HG02840 (cell line): ENCODE measurements at regions not wholly inside any gene's neighbourhood (a gene's known extent, or its start where the extent isn't known, plus 50 kb on each side); places are given as distances from the start of the nearest gene placed in this dataset.

ENCODE experiments used
- ATAC-seq: cut with Tn5 transposase; IDR thresholded peaks from one replicate; pipeline ENCODE4 v1.9.1; 2021; ENCODE audit warnings: mild to moderate bottlenecking, moderate library complexity, moderate number of reproducible peaks; ENCODE audit not compliant: unreplicated experiment, low FRiP score

GRCh38 chr5:30040488-30041118 lies 1152.9 kb upstream of the CDH6 start:
- no peak for ATAC-seq

GRCh38 chr5:30039379-30039778 lies 1154.1 kb upstream of the CDH6 start:
- no peak for ATAC-seq

GRCh38 chr5:30034870-30035269 lies 1158.6 kb upstream of the CDH6 start:
- no peak for ATAC-seq

DNA sequence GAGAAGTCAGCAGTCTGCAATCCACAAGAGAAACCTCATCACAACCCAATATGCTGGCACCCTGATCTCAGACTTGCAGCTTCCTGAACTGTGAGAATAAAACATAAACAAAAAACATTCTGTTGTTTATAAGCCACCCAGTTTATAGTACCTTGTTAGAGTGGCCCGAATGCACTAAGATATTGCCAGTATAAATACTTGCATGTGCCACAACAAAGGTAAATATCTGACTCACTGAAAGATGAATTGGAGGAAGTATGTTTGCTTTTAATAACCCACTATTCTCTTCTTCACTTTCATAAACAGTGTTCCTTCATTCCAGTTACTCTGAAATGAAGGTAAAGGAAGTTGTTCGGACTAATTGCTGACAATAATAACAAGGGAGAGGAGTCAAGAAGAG lies 1163.4 kb upstream of the CDH6 start:
- no peak for ATAC-seq

DNA sequence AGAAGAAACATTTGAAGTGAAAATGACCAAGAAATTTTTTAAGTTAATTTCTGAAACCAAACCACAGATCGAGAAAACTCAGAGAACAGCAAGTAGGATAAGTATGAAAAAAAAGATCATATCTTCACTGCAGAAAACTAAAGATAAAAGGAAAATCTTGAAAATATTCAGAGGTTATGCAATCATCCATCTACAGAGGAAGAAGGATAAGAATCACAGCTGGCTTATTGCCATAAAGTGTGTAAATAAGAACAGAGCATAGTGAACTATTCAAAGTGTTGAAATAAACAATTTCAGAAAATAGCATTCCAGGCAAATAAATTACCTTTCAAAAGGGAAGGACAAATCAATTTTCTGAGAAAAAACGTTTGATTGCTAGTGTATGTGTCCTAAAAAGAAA lies 1191.7 kb upstream of the CDH6 start:
- ATAC-seq: no peak

DNA sequence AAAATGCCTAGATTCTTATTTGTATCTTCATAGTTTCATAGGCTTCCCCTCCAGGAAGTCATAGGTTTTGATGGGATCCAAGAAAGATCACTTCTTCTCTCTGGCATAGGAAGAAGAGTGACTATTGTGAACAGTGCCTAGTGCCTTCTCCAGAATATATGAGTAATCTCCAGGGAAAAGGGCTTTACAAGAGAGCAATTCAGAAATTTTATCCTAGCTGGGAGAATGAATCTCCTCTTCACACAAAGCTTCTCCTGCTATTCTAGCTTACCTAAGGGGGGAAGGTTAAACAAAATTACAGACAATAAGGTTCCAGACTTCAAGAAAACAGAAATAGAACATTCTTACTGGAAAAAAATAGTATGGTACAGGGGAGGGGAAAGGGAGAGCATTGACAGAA lies 1193.3 kb upstream of the CDH6 start:
- ATAC-seq: no peak

DNA sequence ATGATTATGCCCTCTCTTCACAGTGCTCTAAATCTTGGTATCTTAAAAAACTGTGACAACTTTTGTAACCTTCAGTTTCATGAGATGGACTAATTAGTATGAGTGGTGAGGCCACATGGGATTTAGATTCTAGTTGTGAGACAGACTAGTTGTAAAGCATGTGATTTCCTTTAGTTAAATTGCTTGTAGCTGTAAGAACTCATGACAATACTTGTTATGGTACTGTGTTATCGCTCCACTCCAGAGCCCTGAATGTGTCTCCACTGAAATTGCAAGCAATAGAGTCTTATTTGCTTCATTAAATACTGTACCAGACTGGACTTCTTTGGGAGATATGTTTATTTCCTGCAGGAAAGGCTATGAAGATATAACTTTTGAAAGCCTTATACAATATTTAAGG lies 1198.3 kb upstream of the CDH6 start:
- ATAC-seq: no peak

- ATAC-seq: no peak
Measured at GRCh38 chr5:29994519-29994918, 1199.0 kb upstream of the CDH6 start.

DNA sequence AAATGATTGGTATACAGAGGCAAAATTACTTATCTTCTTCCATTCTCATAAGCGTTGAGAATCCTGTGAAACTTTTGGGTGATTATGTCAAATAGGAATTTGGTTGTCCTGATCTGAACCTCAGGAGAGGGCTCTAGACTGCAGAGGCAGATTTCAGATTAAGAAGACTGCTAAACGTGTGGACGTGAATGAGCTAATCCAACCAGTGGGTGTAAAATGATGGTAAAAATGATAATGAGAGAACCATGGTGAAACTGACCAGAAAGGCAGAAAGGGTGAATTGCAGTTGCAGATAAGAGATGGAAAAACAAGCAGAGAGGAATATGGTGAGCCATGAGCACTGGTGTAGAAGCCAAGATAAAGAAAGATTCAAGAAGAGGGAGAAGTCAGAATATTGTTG lies 1200.2 kb upstream of the CDH6 start:
- ATAC-seq: no peak

- no peak for ATAC-seq
Measured at GRCh38 chr5:29992248-29992647, 1201.2 kb upstream of the CDH6 start.

DNA sequence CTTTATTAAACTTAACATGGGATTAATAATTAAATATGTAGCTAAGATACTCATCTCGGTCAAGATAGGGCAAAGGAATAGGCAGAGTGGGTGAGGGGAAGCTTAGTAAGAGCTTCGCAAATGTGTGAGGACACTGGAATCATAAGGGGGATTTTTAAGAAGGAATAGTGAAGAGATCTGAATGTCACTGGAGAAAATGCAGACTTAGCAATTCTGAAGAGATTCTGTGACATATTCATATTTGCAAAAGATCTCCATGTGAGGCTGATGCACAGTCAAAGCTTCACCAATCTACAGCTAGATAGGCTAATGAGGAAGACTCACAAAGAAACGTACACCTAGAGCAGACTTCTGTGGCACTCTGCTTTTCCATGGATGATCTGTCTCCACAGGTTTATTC lies 1202.8 kb upstream of the CDH6 start:
- ATAC-seq: no peak

DNA sequence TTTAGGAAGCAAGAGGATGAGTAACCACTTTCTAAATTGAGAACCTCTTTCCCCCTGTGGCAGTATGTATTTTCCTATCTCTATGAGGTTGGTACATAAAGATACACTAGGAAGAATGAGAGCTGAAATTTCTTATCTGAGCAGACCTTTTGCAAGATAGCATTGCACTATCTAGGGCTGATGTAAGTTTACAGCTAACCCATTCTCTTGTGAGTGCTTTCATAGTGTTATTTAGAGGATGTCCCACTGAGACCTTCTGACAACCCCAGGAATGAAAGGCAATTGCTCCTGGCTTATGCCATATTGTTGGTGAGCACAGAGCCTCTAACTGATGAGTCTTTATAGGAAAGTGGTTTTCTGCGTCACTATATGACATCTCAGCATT lies 1209.3 kb upstream of the CDH6 start:
- ATAC-seq: no peak

DNA sequence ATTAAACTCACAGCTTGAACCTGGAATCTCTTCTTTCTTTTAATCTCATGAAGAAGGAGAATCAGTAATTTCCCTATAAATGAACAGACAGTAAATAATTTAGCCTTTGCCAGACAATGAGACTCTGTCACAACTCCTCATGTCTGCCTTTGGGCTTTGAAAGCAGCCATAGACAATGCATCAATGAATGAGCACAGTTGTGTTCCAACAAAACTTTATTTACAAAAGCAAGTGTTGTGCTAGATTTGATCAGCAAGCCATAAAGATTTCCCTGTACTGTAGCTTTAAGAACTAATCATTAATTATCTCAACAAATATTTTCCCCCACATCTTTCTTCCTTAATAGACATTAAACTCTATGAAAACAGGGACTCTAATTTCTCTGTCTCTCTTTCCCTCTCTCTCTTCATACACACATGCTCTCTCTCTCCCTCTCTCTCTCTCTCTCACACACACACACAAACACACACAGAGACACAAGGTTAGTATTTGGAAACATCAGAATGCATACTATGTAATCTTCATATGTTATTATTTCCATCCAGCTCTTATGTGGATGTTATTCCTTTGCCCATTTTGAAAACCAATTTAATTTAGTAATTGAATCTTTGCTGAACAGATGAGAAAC lies 1209.8 kb upstream of the CDH6 start:
- ATAC-seq: no peak

DNA sequence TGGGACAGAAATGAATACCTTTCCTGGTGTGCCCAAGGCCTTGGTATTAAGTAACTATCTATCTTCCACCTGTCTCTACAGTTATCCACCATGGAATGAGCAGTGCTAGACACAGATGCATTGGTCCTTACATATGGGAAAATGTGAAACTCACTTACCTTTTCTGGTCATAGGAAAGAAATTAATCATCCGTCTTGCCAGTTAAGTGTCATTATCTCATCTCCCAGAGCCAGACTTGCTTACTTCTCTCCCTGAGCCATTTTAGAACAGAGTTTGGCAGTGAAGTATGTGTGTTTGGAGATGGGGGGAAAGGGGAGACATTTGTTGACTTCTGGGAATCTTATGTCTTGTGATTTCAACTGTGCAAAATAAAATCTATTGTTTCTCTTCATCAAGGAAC lies 1211.0 kb upstream of the CDH6 start:
- no peak for ATAC-seq

DNA sequence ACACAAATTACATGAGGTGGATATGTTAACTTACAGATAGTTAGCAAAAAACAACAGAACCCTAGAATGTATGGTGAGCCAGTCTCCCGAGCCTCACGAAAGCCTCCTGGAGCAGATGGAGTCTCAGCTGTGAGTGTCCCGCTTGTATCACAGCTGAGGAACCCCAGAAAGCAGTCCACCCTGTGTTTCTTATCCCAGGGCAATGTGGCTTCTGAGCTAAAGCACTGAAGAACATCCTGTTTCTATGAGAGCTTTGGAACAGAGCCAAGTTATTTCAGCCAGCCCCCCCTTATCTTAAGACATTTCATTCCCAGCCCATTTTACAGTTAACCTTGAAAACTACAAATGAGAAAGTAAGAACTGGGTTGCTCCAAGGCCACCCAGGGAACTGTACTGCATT lies 1220.9 kb upstream of the CDH6 start:
- ATAC-seq: no peak

- ATAC-seq: no peak
Measured at GRCh38 chr5:29963956-29964355, 1229.5 kb upstream of the CDH6 start.

GRCh38 chr5:29960323-29960722 lies 1233.2 kb upstream of the CDH6 start:
- no peak for ATAC-seq

DNA sequence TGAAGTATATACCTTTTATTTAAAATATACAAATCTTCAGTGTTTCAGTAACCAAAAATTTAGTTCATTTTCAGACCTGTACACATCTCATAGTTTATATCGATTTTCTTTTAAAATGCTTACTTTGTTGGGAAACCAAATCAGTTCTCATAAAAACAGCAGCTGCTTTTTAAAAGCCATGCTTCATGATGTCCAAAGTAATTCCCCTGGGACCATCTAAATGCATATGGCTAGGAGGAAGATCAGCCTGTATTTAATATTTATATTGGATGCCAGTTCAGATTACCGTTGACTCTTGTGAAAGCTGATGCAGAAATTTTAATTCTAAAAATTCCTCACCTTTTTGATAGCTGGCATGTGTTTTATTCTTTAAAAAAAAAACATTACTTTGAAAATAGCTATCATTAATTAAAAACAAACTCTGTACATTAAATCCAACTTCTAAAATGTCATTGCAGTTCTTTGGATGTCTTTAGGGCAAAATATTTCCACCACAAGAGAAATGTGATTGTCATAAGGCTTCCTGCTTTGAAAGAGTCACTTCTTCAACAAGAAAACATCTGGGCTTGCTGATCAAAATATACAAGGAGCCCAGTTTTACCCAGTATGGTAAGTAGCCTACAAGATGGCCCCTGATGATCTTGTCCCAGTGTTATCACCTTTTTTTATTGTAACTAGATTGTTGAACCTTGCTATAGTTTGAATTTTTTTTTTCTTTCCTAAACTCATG lies 1242.9 kb upstream of the CDH6 start:
- ATAC-seq: no peak

DNA sequence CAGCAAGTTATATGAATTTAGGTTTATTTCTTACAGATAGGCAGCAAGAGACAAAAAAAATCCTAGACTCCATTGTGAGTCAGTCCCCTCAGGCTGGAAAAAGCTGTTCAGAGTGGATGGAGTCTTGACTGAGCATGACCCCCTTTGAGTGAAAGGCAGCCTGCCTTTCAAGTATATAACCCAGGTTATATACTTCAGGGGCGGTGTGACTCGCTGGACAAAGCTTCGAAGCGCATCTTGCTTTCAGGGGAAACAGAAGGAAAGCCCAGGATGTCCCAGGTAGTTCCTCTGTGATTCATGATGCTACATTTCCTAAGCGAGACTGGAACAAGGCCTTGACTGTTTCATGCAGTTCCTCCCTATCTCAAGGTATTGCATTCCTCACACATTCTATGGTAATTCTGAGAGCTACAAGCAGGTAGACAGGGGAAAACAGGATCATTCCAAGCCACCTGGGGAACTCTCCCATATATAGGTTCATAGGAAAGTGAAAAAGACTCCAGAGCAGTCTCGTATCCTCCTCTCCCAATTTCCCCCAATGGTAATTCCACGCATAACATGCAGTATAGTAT lies 1244.1 kb upstream of the CDH6 start:
- ATAC-seq: no peak

GRCh38 chr5:29944327-29944726 lies 1249.2 kb upstream of the CDH6 start:
- ATAC-seq: no peak

DNA sequence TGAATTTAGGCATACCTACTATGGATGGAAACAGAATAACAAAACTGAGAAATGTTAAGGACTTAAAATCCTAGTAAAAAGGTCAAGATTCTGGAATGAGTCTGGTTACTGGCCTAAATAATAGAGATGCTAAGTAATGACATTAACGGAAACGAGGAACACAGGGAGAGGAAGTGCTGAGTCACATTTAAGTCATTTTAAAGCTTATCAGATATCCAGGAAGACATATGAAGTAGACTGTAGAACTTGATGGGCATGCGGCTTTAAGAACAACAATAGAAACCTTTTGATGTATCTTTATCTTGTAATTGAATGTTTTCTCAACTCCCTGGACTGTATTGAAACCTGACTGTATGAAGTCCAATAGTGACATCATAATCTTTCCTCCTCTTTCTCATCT lies 1251.4 kb upstream of the CDH6 start:
- ATAC-seq: no peak

- no peak for ATAC-seq
Measured at GRCh38 chr5:29939988-29940387, 1253.5 kb upstream of the CDH6 start.
